GM12874 (cell line): ENCODE measurements at regions not wholly inside any gene's neighbourhood (a gene's known extent, or its start where the extent isn't known, plus 50 kb on each side); places are given as distances from the start of the nearest gene placed in this dataset.

Experiments used
- CTCF ChIP-seq: IDR thresholded peaks from 2 replicates; pipeline ENCODE4 v1.5.1; 2011; ENCODE audit warnings: low read depth, mild to moderate bottlenecking, control low read depth, low read length, moderate library complexity; ENCODE audit not compliant: insufficient read depth

GRCh38 chr18:42348722-42349121 is 393.7 kb downstream of the PIK3C3 start:
- no peak for TF ChIP-seq CTCF

DNA sequence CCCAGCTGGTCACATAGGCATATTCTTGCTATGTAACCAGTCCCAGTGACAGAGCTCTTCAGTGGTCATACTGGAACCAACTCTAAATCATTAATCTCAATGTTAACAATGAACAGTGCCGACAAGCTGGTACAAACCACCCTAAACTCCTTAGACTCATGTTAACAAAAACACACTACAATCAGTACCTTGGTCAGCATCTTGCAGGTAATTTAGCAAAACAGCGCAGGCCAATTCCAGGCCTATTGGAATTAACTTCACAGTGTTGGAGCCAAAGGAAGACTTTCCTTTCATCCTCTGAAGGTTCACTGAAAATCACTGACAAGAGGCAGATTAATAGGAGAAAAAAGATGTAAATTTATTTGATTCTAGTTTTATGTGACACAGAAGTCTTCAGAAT is 396.4 kb downstream of the PIK3C3 start:
- no peak for TF ChIP-seq CTCF

DNA sequence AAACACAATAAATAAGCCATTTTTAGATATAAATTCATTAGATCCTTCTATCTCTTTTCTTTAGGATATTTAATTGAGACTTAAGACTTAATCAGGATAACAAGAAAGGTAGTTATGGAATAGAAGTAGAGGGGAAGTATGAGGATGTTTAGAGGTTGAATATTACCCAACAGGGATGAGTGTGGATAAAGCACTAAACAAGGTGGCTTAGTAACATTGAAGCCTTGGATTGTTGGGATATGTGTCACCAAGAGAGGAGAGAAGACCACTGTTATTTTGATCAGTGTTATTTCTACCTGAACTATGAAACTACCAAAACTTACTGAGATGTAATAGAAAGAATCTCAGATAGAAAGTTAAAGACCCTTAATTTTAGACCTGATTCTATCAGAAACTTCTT is 405.7 kb downstream of the PIK3C3 start:
- TF ChIP-seq CTCF: no peak

DNA sequence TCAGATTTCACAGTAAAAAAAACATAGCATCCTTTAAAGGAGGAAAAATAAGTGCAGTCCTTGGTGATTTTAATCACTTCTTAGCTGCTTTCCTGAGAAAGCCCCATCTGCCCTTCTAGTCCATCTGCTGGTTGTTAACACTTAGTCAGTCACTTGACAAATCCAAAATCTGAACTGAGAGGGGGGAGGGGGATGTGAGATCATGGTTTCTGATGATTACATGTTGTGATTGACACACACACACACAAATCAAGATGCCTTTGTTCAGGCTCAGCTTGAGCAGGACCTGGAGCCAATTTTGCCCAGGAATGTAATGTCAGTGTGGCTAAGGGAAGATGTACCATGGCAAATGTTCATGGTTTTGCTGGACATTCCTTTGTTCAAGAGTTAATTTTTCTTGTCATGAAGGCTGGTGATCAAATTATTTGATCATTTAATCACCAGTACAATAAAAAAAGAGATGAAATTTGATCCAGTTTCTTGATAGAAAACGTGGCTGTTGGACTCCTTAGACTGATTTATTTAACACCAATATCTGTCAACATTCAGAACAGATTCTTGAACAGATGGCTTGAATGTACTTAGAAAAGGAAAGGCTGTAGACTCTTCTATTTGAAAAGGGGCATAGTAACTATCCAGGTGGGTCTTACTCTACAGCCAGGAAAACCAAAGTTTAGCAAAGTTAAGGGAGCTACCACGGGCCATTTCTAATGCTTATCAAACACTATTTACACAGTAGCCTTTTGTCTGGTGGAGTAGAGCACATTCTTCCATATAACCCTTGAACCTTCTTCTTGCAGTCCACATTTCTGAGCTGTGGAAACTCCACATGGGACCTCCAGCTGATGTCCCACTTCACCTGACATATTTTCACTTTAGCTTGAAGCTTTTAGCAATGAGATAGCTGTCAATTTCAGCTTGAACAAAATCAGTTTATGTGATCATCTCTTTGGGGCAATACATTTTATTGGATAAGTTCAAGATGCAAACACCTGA is 408.7 kb downstream of the PIK3C3 start:
- no peak for TF ChIP-seq CTCF

DNA sequence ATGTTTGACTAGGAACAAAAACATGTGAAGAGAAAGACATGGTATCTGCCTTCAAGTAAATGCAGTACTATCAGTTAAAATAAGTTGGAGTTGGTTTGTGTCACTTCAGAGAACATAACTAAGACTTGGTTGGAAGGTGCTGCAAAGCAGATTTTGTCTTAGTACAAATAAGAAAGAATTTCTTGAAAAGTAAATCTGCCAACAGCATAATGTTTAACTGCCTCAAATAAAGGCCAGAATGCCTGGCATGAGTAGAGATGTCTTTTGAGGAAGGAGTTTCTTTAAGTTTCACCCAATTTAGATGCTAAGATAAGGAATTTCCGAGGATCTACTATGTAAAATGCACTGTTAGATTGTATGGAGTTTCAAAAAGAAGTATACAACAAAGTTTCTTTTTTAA is 409.7 kb downstream of the PIK3C3 start:
- no peak for TF ChIP-seq CTCF

DNA sequence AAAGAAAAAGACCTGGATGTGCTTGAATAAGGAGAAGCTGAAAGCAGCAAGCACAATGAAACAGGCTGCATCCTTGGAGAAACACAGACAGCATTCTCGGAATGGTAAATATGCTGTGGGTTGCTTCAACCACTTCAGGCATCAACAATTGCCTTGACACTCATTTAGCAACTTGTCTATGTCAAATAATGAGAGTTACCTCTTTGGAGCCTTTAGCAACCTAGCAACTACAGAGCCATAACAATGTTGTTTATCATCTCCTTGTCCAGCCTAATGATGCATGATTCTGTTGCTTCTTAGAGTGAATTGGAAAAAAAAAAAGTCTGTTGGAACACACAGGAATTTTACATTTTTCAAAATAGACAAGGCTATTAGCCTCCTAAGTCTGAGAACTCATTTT is 410.6 kb downstream of the PIK3C3 start:
- no peak for TF ChIP-seq CTCF

GRCh38 chr18:42373584-42373983 is 418.6 kb downstream of the PIK3C3 start:
- no peak for TF ChIP-seq CTCF
